GM20000 (cell line): ENCODE measurements at regions not wholly inside any gene's neighbourhood (a gene's known extent, or its start where the extent isn't known, plus 50 kb on each side); places are given as distances from the start of the nearest gene placed in this dataset.

Experiments
- DNase-seq: peaks from one replicate; pipeline ENCODE4 v3.0.0; 2012; ENCODE audit warnings: low spot score
- TF ChIP-seq, protein P1 (sequence below): IDR thresholded peaks from 2 replicates; pipeline ENCODE4 v1.5.1; 2012; ENCODE audit warnings: mild to moderate bottlenecking, control low read depth; ENCODE audit errors: extremely low read depth, missing control alignments

DNA sequence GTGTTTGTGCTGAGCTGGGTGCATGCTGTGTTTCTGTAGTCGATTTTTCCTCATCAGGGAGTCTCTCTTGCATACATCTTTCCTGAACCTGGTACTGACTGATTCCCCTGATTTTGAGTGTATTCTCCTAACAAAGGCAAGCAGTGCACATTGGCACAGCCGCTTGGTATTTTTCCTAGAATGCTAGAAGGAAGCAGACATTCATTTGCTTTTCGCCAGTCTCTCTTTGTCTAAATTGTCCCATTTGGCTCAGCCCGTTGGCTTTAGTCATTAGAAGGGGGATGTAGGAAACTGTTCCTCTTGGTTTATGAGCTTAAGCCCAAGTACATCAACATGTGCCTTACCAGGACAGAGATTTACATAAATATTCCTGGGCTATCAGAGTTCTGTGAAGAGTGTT is 266.1 kb upstream of the TMTC4 start:
- no peak for DNase-seq

GRCh38 chr13:100933841-100934240 is 259.2 kb upstream of the TMTC4 start:
- DNase-seq: no peak
- TF ChIP-seq, protein P1, sequence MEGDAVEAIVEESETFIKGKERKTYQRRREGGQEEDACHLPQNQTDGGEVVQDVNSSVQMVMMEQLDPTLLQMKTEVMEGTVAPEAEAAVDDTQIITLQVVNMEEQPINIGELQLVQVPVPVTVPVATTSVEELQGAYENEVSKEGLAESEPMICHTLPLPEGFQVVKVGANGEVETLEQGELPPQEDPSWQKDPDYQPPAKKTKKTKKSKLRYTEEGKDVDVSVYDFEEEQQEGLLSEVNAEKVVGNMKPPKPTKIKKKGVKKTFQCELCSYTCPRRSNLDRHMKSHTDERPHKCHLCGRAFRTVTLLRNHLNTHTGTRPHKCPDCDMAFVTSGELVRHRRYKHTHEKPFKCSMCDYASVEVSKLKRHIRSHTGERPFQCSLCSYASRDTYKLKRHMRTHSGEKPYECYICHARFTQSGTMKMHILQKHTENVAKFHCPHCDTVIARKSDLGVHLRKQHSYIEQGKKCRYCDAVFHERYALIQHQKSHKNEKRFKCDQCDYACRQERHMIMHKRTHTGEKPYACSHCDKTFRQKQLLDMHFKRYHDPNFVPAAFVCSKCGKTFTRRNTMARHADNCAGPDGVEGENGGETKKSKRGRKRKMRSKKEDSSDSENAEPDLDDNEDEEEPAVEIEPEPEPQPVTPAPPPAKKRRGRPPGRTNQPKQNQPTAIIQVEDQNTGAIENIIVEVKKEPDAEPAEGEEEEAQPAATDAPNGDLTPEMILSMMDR: no peak

More for the DNA sequence above, 266.1 kb upstream of the TMTC4 start:
- TF ChIP-seq, protein P1: no peak

GRCh38 chr13:100922599-100922998 is 248.0 kb upstream of the TMTC4 start:
- TF ChIP-seq, protein P1: no peak
- no peak for DNase-seq

GRCh38 chr13:100921139-100921538 is 246.5 kb upstream of the TMTC4 start:
- no peak for DNase-seq
- TF ChIP-seq, protein P1: no peak

DNA sequence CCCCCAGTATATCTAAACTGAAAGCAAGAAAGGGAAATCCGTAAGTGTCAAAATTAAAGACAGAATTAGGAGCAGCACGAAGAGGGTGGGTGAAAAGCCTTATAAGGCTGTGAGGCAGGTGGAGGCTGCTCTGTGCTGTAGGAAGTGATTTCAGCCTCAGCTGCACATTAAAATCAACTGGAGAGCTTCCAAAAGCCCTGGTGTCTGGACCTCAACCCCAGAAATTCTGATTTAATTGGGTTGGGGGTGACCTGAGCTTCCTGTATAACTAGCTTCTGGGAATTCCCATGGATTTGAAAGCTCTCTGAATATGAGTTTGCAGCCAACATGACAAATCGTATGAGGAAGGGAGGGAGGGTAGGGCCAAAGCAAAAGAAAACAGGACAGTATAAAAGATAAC is 242.4 kb upstream of the TMTC4 start:
- TF ChIP-seq, protein P1: no peak
- DNase-seq: no peak

- TF ChIP-seq, protein P1: no peak
- no peak for DNase-seq
Measured at GRCh38 chr13:100913143-100913542, 238.5 kb upstream of the TMTC4 start.

GRCh38 chr13:100904293-100904976 is 229.8 kb upstream of the TMTC4 start:
- no peak for DNase-seq
- TF ChIP-seq, protein P1: no peak
